ENCODE measurements at regions not wholly inside any gene's neighbourhood (a gene's known extent, or its start where the extent isn't known, plus 50 kb on each side); places are given as distances from the start of the nearest gene placed in this dataset.

DNA sequence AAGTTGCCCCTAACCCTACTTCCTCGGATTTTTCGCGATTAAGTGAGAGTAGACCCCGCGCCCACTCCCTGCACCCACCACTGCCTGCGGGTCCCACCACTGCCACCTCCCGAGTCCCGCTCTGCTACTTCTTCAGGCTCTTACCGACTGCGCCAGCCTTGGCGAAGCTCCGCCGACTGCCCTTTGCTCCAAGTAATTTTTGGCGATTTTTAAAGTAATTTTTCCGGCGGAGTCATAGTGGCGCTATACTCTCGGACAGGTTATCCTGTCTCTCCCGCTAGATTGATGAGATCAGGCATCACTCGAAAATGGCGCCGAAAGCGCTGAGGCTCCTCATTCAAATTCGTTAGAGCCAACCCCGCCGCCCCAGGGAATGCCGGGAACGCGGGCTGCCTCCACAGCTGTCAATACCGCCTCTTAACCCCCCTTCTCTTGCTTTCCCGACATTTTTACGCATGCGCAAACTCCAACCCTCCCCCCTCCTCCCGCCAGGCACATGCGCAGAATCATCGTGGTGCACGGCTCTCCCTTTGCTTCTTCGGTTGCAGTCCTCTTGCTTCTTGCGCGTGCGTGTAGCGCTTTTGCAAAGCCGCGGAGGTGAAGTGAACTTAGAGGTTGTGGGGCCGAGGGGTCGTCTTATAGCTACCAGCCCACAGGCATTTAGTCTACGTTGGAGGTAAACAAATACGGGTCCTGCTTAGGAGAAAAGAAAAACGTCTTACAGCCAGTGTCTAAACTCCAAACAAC lies 66.6 kb downstream of the KCNRG start (continued):
- TF ChIP-seq, protein P1, sequence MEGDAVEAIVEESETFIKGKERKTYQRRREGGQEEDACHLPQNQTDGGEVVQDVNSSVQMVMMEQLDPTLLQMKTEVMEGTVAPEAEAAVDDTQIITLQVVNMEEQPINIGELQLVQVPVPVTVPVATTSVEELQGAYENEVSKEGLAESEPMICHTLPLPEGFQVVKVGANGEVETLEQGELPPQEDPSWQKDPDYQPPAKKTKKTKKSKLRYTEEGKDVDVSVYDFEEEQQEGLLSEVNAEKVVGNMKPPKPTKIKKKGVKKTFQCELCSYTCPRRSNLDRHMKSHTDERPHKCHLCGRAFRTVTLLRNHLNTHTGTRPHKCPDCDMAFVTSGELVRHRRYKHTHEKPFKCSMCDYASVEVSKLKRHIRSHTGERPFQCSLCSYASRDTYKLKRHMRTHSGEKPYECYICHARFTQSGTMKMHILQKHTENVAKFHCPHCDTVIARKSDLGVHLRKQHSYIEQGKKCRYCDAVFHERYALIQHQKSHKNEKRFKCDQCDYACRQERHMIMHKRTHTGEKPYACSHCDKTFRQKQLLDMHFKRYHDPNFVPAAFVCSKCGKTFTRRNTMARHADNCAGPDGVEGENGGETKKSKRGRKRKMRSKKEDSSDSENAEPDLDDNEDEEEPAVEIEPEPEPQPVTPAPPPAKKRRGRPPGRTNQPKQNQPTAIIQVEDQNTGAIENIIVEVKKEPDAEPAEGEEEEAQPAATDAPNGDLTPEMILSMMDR (conservative IDR thresholded peaks at IDR 0.05; ENCODE audit: low read depth, low read length), result no peak; the same call in 1 of the 2 replicates
- TF ChIP-seq SMC3 (IDR thresholded peaks at IDR 0.05; ENCODE audit: low read depth, low read length), result no peak
